Mesodermal cell (in vitro differentiated cells): ENCODE measurements at regions not wholly inside any gene's neighbourhood (a gene's known extent, or its start where the extent isn't known, plus 50 kb on each side); places are given as distances from the start of the nearest gene placed in this dataset.

Experiments
- H3K27ac ChIP-seq: 2 replicates; pipeline ENCODE4 v1.7.0; 2013; ENCODE audit warnings: mild to moderate bottlenecking, low read depth, low read length, moderate library complexity; ENCODE audit not compliant: severe bottlenecking
- H3K36me3 ChIP-seq: 2 replicates; pipeline ENCODE4 v1.7.1; 2013; ENCODE audit warnings: mild to moderate bottlenecking, low read length, moderate library complexity; ENCODE audit not compliant: control insufficient read depth, insufficient read depth
- H3K4me1 ChIP-seq: one replicate; pipeline ENCODE4 v1.7.1; 2013; ENCODE audit warnings: mild to moderate bottlenecking, low read length; ENCODE audit not compliant: insufficient read depth, control insufficient read depth, poor library complexity, severe bottlenecking
- H3K4me3 ChIP-seq: 2 replicates; pipeline ENCODE4 v1.7.0; 2013; ENCODE audit warnings: low read length, control low read depth, mild to moderate bottlenecking; ENCODE audit not compliant: insufficient read depth, poor library complexity, severe bottlenecking; ENCODE audit errors: extremely low read depth
- H3K9me3 ChIP-seq: 2 replicates; pipeline ENCODE4 v1.7.1; 2013; ENCODE audit warnings: mild to moderate bottlenecking, low read length, moderate library complexity; ENCODE audit not compliant: control insufficient read depth
- WGBS, 2 experiments: methylation state at CpG; one replicate each; pipeline ENCODE4 v1.1.5; 2013; ENCODE audit warnings: missing lambda C conversion rate in 2 of 2; ENCODE audit not compliant: insufficient coverage in 2 of 2; 5-methylcytosine and 5-hydroxymethylcytosine counted together

DNA sequence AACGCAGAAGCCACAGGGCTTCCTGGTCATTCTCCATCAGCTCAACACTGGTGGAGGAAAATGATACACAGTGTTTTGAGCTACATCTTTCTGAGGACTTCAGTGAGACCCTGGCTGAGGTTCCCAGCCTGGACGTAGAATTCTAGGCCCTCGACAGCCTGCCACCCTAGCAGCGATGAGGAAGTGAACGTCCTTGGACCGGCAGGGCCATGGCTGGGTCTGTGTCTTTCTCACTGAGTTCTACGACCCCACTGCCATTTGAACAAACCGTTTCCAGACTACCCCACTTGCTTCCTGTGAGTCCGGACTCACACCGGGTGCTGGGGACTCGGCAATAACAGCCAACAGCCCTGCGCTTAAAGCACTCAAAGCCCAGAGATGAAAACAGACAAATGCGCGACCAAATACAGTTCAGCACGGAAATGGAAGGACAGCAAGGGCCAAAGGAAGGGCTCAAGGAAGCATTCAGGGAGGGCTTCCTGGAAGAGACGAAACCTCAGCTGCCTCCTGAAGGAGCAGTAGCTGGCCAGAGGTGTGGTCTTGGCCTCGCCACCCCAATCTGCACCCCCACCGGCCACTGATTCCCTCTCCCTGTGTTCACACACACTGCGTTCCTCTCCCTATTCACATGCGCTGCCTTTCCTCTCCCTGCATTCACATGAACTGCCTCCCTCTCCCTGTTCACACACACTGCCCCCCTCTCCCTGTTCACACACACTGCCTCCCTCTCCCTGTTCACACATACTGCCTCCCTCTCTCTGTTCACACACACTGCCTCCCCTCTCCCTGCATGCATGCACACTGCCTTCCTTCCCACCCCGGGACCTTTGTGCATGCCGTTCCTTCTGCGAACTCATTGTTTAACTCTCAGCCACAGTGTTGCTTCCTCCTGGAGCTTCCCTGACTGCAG is 136.3 kb upstream of the PRR20G start:
- Histone ChIP-seq H3K4me1 (peaks cover 74% of the 10 kb centered on the region), H3K27ac (peak overlapping the region; percentile 85), H3K36me3 (no peaks in the 10 kb centered on the region), H3K9me3 (no peaks in the 10 kb centered on the region), H3K4me3 (no peak overlapping the region)
- WGBS, 2 experiments: 79 to 87% methylated on average over 21 to 22 of the region's 23 CpGs

DNA sequence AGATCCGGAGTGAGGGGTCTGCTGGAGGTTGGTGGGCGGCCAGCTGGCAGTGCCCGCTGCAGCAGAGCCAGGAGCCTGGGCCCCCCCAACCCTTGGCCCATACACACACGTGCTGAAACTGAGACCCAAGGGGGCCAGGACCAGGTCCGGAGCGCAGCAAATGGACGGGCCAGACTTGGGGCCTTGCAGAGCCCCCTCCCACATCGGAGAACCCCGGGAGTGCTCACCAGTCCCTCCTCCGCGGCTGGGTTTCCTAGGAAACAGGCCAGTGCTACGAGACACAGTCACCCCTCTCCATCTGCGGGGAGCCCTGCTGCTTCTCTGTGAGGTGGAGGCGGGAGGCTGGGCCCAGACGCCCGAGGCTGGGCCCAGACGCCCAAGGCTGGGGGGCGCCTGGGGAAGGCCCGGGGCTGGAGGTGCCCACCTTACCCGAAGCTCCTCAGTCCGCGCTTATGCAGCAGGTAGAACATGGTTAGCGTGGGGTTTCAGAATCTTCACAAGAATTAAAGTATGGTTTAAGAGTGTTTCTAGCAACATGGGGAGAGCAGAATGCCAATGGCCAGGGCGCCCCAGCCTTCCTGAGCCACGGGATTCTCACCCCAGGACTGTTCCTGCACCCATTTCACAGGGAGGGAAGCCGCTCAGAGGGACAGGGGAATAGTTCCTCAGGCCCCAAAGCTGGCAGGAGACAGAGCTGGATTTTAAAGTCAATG is 135.0 kb upstream of the PRR20G start:
- peaks cover 74% of the 10 kb centered on the region for H3K4me1 ChIP-seq
- H3K36me3 ChIP-seq: no peaks in the 10 kb centered on the region
- H3K27ac ChIP-seq: no peak overlapping the region
- no peaks in the 10 kb centered on the region for H3K9me3 ChIP-seq
- WGBS, 2 experiments: 80 to 86% methylated on average over 22 to 24 of the region's 26 CpGs
- H3K4me3 ChIP-seq: no peak overlapping the region

DNA sequence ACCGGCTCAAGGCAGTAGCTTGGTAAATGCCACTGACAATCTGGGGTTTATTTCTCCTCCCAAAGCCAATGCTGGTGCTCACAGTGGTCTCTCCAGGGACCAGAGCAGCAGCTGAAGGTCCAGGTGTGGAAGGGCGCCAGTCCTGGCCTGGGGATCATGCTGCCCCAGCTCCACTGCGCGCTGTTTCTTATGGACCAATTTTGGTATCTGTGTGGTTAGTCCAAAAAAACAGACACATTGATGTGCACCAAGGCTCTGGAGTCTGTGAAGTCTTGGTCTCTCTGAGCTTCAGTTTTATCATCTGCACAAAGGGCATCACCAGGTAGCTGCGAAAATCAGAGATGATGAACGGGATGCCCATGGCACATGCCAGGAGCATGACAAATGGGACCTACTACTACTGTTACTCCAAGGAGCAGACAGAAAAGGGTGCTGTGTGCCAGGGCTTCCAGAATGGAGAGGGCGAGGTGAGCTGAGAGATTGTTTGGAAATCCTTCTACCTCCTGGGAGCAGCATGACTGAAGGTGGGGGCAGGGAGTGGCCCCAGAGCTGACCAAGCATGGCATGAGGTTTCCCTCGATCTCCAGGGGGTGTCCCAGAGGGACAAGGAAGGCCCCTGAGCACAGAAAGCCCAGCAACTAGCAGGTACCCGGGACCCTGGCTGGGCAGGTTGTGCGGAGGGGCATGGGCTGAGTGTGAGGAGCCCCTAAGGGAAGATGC is 134.3 kb upstream of the PRR20G start:
- 88 to 91% methylated on average over 10 of the region's 10 CpGs for WGBS, 2 experiments
- Histone ChIP-seq H3K9me3 (no peaks in the 10 kb centered on the region), H3K4me3 (no peak overlapping the region), H3K27ac (no peak overlapping the region), H3K4me1 (peaks cover 70% of the 10 kb centered on the region), H3K36me3 (no peaks in the 10 kb centered on the region)

DNA sequence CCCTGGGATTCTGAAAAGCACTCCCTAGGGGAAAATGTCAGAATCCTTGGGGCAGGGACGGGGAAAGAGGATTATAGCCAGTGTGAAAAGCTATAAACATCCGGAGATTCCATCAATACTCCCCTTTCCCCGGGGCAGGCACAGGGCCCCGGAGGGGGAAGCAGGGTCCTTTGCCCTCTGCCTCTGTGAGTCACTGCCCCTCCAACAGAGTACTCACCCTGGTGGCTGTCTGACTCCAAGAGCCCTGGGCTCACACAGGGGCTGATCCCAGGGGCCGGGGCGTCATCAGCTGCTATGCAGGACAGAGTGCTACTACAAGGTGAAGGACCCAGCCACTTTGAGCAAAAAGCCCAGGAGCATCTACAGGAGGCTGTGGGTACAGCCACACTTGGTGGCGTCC is 133.0 kb upstream of the PRR20G start:
- peaks cover 58% of the 10 kb centered on the region for H3K4me1 ChIP-seq
- peak overlapping the region; percentile 29 for H3K27ac ChIP-seq
- WGBS, 2 experiments: 40 to 50% methylated on average over 5 to 6 of the region's 7 CpGs
- no peaks in the 10 kb centered on the region for H3K36me3 ChIP-seq
- no peak overlapping the region for H3K4me3 ChIP-seq
- H3K9me3 ChIP-seq: no peaks in the 10 kb centered on the region

DNA sequence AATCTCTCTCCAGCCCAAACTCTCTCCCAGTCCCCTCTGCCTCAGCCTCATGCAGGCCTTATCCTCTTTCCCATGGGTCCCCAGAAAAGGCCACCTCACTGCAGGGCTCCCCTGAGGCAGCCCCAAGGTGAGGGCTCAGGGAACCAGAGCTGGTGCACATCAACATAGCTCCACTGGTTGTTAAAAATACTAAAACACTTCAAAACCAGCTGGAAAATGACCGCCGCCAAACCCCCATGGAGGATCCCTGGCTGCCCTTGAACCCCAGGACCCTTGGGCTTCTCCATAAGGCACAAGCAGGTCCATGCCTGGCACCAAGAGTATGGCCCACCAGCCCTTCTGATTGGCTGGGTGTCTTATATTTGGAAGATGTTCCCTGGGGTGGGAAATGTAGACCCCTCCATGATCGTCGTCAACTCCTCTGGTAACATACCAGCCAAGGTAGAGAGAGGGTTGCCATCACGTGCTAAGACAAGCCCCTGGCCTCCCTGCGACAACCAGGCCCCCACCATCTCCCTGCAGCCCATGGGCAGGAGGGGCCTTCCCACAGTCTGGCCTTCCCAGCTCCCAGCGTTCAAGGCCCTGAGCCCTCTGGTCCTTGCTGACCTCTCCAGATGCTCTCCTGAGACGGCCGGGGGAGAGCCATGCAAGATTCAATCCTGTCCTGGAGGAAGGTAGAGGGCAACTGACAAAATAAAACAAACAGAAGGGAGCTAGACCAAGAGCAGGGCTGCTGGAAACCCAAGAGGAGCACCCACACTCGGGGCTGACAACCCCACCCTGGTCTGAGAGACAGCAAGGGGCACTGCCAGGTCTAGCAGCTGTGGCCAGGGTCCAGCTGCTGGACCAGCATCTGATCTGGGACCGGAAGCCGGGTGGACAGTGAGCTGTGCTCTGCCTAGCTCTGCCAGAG is 132.1 kb upstream of the PRR20G start:
- H3K4me1 ChIP-seq: peaks cover 53% of the 10 kb centered on the region
- no peak overlapping the region for H3K4me3 ChIP-seq
- H3K9me3 ChIP-seq: no peaks in the 10 kb centered on the region
- H3K36me3 ChIP-seq: no peaks in the 10 kb centered on the region
- 87 to 89% methylated on average over 10 to 11 of the region's 12 CpGs for WGBS, 2 experiments
- peak overlapping the region; percentile 29 for H3K27ac ChIP-seq

DNA sequence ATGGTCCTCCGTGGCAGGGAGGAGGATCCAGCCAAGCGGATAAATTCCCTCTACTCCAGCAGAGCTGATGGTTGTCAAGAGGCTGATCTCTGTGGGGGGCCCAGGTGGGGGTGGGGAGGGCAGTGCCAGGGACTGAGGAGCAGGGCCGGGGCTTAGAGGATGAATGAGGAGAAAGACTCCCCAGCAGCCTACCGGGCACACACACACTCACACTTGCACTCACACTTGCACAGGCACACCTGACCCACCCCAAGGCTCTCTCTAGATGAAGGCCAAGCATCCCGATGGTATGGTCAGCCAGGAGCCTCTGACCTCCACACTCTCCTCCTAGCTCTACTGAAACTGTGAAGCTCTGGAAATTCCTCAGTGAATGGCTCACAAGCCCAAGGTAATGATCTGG is 131.3 kb upstream of the PRR20G start:
- H3K4me1 ChIP-seq: peaks cover 46% of the 10 kb centered on the region
- H3K36me3 ChIP-seq: no peaks in the 10 kb centered on the region
- WGBS, 2 experiments: 83 to 100% methylated on average over 1 of the region's 5 CpGs
- no peaks in the 10 kb centered on the region for H3K9me3 ChIP-seq
- H3K4me3 ChIP-seq: no peak overlapping the region
- H3K27ac ChIP-seq: no peak overlapping the region

DNA sequence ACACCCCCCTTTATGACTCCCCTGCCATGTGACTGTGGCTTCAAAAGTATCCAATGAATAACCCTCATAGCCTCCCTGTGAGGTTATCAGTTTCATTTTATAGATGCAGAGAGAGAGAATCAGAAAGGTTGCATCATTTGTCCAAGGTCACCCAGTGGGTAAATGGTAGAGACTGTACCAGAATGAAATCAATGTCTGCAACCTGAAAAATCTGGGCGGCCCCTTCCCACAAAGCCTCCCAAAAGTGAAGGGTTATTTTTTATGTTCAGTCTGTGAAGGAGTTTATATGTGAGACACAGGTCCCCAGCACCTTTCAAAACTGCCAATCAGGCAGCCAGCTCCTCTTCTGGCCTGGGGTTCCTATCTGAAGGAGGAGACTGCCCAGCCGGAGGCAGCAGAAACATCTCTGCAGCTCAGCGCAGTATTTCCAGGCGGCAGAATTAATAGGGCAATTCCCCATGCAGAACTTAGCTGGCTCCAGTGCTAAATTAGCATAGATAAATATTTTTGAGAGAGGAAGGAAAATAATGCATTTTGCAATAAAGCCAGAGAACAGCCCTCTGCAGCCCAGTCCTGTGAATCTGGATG is 130.8 kb upstream of the PRR20G start:
- WGBS, 2 experiments: 70% methylated on average over 3 of the region's 4 CpGs; no CpG with 5 or more reads in 1 of the 2 experiments
- Histone ChIP-seq H3K4me1 (peaks cover 46% of the 10 kb centered on the region), H3K4me3 (no peak overlapping the region), H3K27ac (no peak overlapping the region), H3K36me3 (no peaks in the 10 kb centered on the region), H3K9me3 (no peaks in the 10 kb centered on the region)

DNA sequence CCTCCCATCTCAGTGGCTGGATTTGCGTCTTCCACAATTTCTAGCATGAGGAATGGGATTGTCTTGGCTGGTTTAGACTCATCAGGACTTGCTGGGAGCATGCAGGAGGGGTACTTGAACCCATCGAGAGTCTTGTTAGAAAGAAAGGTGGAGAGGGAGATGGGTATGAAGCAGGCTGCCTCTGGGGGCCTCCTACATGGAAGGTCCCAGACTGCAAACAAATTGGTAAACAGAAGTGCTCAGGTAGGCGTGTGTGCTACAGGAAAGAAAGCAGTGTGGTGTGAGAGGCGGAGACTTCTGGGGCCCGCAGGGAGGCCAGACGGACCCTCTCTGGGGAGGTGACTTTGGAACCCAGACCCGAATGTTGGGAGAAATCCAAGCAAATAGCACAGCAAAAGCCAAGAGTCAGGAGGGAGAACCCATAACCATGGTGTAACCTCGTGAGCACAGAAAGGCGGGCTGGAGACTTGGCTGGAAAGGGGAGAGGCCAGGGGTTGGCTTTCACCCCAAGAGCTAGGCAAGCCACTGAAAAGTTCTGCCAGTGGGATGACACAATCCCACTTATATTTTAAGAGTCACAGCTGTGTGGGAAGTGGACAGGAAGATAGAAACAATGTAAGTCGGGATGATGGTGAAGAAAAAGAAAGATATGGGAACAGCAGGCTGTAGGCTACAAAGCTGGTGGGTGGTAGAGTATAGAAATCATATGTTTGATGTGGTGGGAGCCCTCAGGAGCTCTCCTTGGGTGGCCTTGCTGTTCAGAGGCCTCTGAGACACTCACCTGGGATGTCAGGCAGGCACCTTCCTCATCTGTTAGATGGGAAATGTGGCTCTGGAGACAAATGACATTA is 130.1 kb upstream of the PRR20G start:
- Histone ChIP-seq H3K4me1 (peaks cover 40% of the 10 kb centered on the region), H3K9me3 (no peaks in the 10 kb centered on the region), H3K27ac (no peak overlapping the region), H3K4me3 (no peak overlapping the region), H3K36me3 (no peaks in the 10 kb centered on the region)
- WGBS, 2 experiments: 82 to 83% methylated on average over 7 to 8 of the region's 10 CpGs

DNA sequence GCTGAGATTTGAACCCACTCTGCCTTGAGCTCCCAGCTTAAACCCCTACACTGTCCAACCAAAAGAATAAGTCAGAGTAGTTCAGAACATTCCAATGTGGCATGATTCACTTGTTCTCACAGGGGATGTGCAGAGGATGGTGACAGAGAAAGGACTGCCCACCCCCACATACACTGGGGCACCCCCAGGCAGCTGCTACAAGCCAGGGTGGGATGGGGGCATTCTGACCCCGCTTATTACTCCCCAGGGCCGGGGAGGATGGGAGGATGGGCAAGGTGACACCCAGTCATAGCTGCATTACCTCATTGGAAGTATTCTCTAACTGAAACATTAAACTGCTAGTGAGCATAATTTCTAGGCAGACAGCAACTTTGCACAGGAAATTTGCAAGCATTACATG is 126.0 kb upstream of the PRR20G start:
- Histone ChIP-seq H3K27ac (no peak overlapping the region), H3K4me1 (peaks cover 7% of the 10 kb centered on the region), H3K4me3 (no peak overlapping the region), H3K9me3 (no peaks in the 10 kb centered on the region), H3K36me3 (no peaks in the 10 kb centered on the region)
- WGBS, 2 experiments: 84% methylated on average over 2 of the region's 2 CpGs; no CpG with 5 or more reads in 1 of the 2 experiments
